ENCODE measurements at regions not wholly inside any gene's neighbourhood (a gene's known extent, or its start where the extent isn't known, plus 50 kb on each side); places are given as distances from the start of the nearest gene placed in this dataset.

- TF ChIP-seq POLR2AphosphoS5 (IDR thresholded peaks at IDR 0.05; ENCODE audit: low read depth, low read length) (no peak), MEF2A (IDR thresholded peaks at IDR 0.05; ENCODE audit: borderline replicate concordance, low read depth) (no peak), FOXM1 (IDR thresholded peaks at IDR 0.05; ENCODE audit: low read depth) (no peak), EP300 (IDR thresholded peaks at IDR 0.05; ENCODE audit: borderline replicate concordance in 1 of 2, low read depth in 1 of 2, low read length in 1 of 2) (no peak), CTCF (IDR thresholded peaks at IDR 0.05) (no peak), TCF12 (IDR thresholded peaks at IDR 0.05) (no peak), TAF1 (IDR thresholded peaks at IDR 0.05; ENCODE audit: borderline replicate concordance, low read depth, low read length) (no peak), MAX (IDR thresholded peaks at IDR 0.05; ENCODE audit: low read depth) (no peak), NFIC (IDR thresholded peaks at IDR 0.05; ENCODE audit: borderline replicate concordance) (no peak), EZH2phosphoT487 (IDR thresholded peaks at IDR 0.05; ENCODE audit: borderline replicate concordance, low read depth) (no peak)
Observed at GRCh38 chr6:151677404-151677803, 130.1 kb upstream of the ESR1 start.
